H1 (cell line): ENCODE measurements at regions not wholly inside any gene's neighbourhood (a gene's known extent, or its start where the extent isn't known, plus 50 kb on each side); places are given as distances from the start of the nearest gene placed in this dataset.

ENCODE experiments used
- ATF3 ChIP-seq: IDR thresholded peaks from 2 replicates; pipeline ENCODE4 v1.6.1; 2011; ENCODE audit warnings: low read depth, mild to moderate bottlenecking, low read length; ENCODE audit not compliant: insufficient read depth
- CHD2 ChIP-seq: IDR thresholded peaks from 2 replicates; pipeline ENCODE4 v1.6.1; 2012; ENCODE audit warnings: low read length, improper control_type of control experiment
- HDAC6 ChIP-seq: IDR thresholded peaks from one replicate; pipeline ENCODE4 v1.7.1; 2012; ENCODE audit warnings: low read depth, mild to moderate bottlenecking, inconsistent platforms, low read length, moderate library complexity

- TF ChIP-seq ATF3 (no peak), CHD2 (no peak), HDAC6 (no peak)
Observed at GRCh38 chr15:26073430-26074333, 210.6 kb upstream of the ATP10A start (continued).
